ENCODE measurements at regions not wholly inside any gene's neighbourhood (a gene's known extent, or its start where the extent isn't known, plus 50 kb on each side); places are given as distances from the start of the nearest gene placed in this dataset.

GRCh38 chr11:115933564-115933963, 429.3 kb upstream of the CADM1 start:
- no peak for DNase-seq (ENCODE audit: low spot score)

DNA sequence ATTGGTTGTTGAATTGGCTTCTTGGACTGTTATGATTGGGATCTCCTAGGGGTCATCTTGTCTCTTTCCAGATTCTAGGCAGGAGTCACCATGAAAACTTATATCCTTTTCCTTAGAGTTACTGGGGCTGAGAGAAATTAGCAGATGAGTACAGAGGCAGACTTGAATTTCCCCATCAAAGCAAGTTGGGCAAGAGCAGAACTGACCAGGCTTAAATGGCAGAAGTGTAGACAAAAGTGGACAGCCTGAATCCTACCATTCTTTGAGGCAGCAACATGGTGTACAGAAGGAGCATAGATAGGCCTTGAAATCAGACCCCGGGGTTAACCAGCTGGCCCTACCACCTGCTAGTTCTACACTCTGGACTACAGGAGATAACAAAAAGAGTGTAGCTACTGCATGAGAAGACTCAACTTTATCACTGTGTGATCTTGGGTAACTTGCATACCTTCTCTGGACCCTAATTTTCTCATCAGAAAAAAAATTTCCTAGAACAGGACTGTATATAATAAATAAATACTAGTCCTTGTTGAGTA, 427.4 kb upstream of the CADM1 start:
- no peak for DNase-seq (ENCODE audit: low spot score)

DNA sequence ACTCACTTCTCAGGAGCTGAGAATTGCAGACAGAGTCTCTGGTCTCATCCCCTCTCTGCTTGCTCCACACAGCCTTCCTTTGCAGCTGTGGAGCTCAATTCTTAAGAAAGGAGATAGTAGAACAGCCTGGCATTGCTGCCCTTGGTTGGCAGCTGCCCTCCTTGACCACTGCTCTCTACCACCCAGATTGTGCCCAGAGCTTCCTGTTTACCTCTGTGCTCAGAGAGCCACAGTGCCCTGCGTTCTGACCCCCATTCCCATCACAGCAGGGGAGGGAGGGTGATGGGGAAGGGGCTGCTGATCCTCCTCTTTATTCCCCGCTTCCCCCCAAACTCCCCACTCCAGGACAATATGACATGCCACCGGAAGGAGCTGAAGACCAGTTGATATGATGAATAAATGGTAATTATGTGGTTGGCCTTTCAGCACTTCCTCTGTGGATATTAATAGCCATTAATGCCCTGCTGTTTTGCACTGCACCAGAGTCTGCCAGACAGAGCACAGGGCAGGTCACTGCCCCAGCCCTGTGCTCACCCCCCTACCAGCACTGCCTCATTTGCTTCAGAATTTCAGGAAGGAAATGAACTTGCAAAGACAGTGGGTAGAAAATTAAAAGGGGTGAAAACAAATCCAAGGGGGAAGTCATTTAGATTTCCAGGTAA, 426.8 kb upstream of the CADM1 start:
- DNase-seq (ENCODE audit: low spot score), result no peak

DNA sequence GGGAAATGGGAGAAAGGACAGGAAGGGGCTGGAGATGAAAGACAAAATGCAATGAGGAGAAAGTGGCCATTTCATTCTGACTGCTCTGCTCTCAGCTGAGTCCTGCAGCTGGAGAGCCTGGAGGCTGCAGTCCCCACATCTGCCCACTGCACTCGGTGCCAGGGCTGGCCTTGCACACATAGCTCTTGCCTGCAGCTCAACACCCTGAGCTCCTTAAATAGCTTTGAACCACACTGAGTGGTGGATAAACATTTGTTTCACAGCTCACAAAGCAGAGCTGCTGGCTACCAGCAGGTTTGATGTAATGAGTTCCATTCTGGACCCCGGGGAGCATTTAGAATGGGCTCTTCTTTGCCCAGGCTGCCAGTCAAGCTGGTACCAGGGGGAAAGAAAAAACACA, 426.1 kb upstream of the CADM1 start:
- no peak for DNase-seq (ENCODE audit: low spot score)

DNA sequence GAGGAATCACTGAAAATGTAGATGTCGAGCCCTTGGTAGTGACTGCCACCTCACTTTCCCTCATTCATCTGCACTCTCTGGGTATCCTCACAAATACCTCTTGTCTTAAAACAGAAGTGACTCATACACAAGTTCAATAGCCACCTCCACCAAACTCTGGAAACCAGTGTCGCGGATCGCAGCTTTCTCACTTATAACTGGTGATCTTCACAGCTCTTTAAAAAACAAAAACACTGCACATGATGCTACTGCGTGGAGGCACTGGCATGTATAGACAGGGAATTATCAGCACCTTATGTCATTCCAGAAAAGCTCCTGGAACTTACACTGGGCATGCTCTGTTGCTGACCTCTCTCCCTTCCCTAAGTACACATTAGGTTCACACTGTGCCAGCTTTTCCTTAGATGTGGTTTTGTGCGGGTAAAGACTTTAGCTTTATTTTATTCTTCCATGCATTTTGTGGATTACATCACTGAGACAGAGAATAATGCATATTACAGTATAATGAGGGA, 425.5 kb upstream of the CADM1 start:
- no peak for DNase-seq (ENCODE audit: low spot score)

GRCh38 chr11:115928811-115929210, 424.6 kb upstream of the CADM1 start:
- no peak for DNase-seq (ENCODE audit: low spot score)

GRCh38 chr11:115927823-115928329, 423.7 kb upstream of the CADM1 start:
- no peak for DNase-seq (ENCODE audit: low spot score)

DNA sequence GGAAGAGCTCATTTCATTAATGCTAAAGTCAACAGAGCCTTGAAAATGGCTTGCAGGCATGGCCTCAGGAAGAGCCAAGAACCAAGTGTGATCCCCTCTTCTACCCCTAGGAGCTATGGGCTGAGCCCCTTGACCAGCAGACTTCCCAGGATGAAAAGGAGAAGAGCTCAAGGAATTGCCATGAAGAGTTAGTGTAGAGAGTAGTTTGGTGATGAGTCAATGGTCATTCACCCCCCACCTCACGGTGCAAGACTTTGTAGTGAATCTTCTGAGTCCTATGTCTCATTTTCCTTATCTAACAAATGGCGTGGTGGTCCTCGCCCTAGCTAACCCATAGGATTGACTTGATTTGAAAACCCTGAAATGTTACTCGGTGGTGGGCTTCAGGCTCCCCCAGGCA, 422.4 kb upstream of the CADM1 start:
- DNase-seq (ENCODE audit: low spot score), result no peak

- no peak for DNase-seq (ENCODE audit: low spot score)
Observed at GRCh38 chr11:115926138-115926537, 421.9 kb upstream of the CADM1 start.

DNA sequence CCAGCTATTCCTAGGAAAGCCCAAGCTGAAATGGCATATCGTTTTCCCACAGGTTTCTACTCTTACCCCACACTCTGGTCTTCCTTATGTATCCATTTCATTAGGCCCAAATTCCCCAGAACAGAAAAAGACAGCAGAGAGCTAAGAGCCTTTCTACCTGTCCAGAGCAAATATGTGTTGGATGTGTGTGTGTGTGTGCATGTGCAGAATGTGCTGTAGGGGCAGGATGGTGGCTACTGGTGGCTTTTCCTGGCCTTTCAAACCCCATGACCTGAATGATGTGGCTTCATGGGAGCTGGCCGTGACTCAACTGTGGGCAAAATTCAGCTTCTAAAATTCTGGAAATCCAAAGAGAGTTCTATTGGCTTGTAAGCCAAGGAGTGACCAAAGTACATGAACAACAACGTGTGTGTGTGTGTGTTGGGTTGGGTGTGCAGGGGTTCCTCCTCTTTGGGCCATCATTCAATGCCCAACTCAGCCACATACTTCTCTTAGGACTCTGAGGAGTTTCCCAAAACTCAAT, 421.4 kb upstream of the CADM1 start:
- no peak for DNase-seq (ENCODE audit: low spot score)

DNA sequence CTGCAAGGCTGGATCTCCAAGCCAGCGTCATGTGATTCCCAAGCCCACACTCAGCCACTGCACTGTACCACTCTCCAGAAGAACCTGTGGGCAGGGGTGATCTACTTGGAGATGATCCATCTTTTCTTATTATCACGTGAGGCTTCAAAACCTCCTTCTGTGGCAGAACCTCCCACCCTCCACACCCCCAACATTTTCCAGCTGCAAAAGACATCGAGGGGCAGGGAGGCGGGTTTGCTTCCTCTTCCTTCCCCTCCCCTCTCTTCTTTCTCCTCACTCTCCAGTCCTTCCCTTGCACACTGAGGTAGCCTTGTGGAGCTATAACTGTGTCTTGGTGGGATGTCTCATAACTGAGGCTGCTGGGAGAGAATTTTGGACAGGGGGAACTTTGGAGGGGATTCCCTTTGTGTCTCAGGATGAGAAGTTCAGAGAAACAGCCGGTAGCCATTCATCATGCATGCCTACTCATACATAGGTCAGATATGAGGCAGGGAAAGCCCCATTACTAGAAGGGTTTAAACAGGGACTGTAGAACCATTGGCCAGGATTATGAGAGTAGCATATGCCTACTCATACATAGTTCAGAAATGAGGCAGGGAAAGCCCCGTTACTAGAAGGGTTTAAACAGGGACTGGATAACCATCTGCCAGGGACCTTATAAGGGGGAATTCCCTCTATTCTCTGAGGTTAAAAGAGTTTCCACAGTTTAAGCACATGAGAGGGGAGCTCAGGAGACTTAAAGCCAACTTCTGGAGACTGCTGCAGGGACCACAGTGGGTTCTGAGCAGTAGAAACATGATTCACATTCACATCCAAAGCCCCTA, 420.7 kb upstream of the CADM1 start:
- DNase-seq (ENCODE audit: low spot score), result no peak

- DNase-seq (ENCODE audit: low spot score), result no peak
Observed at GRCh38 chr11:115922876-115923275, 418.7 kb upstream of the CADM1 start.

DNA sequence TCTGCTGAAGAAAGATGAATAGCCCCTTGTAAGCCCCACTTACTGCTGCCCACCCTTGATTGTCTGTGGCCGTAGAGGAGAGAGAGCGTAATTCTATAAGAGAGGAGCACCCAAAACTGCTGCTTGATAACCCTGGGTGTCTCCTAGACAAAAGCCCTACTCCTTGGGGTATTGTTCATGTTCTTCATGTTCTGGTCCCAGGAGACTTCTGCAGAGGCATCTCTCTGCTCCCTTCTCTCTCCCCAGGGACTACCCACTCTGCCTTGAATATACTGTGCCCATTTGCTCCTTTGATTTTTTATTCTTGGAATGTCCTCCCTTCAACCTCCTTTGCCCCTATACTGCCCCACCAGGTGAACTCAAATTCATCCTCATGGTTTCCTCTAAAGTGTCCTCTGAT, 417.8 kb upstream of the CADM1 start:
- DNase-seq (ENCODE audit: low spot score), result no peak

DNA sequence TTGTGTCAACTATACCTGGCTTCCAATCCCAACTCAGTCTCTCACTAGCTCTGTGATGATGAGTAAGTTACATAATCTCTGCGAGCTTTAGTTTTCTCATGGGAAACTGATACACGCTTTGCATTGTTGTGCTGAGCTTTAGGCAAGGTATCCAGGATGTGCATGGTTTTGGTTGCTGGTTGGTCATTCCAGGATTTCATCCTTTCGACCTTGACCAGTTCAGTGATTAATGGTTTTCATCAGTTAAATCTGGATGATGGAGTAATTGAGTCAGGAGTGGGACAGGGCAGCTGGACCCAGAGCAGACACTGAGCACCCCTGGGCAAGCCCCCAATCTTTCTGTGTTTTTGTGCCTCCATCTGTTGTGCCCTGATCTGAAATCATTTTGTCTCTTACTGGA, 417.3 kb upstream of the CADM1 start:
- DNase-seq (ENCODE audit: low spot score), result no peak

- no peak for DNase-seq (ENCODE audit: low spot score)
Observed at GRCh38 chr11:115920841-115921480, 416.7 kb upstream of the CADM1 start.

DNA sequence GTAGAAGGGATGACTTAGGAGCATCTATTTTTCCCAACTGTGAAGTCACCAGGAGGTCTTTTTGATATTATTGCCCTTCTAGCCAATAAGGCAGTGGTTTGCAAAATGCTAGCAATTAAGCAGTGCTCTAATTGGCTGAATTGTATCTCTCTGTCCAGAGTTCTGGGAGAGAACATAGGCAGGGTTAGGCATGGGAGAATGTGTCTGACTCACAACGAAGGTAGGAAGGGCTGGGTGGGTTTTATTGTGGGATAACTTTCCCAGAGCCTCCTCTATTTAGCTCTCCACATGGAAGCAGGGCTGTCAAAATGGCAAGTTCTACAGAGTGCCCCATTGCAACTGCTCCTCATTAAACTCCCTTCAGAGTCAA, 415.9 kb upstream of the CADM1 start:
- DNase-seq (ENCODE audit: low spot score), result no peak

DNA sequence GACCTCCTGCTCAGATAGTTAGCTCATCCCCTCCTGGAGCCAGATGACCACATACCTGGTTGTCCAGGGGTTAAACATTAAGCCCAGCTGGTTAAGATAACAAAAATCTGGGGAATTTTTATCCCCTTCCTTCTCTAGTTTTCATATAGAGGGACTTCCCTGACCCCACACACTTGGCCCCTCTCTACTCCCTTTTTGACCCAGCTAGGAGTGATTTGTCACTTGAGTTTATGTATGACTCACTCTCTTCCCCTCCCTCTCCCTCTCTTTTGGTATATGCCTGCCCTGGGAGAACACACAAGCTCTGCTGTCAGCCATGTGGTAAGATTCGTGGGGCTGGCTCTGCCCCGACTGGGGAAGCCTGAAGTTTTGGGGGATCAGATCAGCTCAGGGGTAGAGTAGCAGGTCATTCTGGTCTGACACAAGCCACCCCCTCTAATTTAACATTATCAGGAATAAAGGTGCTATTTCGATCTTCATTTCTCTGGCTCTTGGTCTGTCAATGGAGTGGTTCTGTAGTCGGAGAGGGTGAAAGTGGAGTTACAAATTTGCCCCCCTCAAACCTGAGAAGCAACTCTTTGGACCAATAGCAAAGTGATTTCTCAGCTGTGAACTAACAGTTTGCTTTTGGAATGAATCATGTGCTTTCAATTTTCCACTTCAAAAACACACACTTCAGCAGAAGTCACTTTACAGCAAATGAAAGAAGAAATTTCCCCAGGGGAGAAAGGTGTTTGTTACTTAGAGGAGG, 415.3 kb upstream of the CADM1 start:
- no peak for DNase-seq (ENCODE audit: low spot score)

GRCh38 chr11:115918576-115918975, 414.4 kb upstream of the CADM1 start:
- DNase-seq (ENCODE audit: low spot score), result no peak

DNA sequence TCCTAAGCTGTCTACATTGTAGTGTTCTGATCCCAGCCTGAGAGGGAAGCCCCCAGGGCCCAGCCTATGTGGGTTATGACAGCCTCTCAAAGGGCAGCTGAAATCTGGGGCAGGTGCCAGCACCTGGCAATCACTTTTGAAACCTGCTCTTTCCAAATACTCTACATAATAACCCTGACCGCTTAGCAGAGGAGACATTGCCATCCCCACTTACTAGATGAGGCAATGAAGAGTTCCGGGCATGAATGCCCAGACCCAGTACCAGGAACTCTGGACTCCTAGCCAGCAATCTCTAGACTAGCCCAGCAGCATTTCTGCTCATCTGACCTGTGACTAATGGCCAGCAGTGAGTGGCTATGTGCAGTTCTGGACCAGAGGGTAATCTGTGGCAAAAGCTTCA, 412.4 kb upstream of the CADM1 start:
- no peak for DNase-seq (ENCODE audit: low spot score)

DNA sequence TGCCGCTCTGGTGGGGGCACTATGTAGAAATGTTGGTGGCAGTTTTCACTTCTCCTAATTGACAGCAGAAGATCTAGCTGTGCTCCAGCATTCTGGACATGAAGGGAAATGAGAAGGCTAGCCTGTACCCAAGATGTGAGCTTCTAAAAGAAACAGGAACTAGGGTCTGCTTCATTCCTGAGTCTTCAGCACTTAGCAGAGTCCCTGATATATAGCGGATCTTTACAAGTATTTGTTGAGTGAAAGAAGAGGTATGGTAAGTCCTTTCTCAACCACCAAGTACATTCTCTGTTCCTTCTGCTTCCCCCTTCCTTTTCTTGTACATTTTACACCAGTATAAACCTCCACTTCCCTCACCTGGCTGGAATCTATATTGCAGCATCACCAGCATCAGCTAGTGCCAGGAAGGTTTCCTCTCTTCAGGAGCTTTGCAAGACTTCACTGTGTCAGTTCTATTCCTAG, 408.3 kb upstream of the CADM1 start:
- no peak for DNase-seq (ENCODE audit: low spot score)

DNA sequence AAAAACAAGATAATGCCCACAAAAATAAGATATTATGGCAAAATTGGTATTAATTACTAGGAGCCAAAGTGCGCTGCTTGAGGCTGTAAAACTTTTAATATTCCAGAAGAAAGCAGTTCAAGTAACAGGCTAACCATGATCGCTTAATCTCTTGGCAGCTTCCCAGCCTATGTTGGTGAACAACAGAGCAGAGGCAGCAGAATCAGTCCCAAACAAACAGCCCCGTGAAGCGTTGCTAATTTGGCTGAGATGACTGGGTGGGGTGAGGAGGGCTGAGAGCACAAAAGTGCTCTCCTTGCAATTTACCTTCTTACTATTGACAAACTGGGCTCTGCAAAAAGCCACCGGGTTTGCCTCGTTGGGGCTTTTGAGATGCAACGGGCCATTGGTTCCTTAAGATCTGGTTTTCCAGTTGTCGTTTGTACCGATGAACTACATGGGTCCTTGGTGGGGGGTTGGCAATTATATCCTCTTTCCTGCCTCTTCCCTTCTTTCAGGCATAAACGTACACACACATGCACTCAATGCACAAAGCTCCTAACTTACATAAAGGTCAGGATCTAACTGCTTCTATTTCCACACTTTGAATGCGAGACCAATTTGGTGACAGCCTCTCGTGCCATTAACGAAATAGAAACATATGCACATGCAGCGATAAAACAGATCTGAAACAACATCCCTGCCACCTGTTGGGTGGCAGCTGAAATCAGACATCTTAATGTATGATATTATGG, 407.6 kb upstream of the CADM1 start:
- DNase-seq (ENCODE audit: low spot score), result no peak
